ENCODE measurements at regions not wholly inside any gene's neighbourhood (a gene's known extent, or its start where the extent isn't known, plus 50 kb on each side); places are given as distances from the start of the nearest gene placed in this dataset.

GRCh38 chr1:118346936-118347335, 161.9 kb upstream of the SPAG17 start:
- ChIA-PET CTCF (ENCODE audit: low intra/inter-chr PET ratio, low total read pairs) (no interaction called here), POLR2A (no interaction called here)
- intact Hi-C loops (cut with micrococcal nuclease; ENCODE audit: unreplicated experiment): no loop called here
- Histone ChIP-seq H3K27ac (ENCODE audit: extremely low read length, insufficient read depth, low read length) (no peak overlapping the region), H3K4me2 (ENCODE audit: low read depth, low read length) (no peak overlapping the region), H2AFZ (ENCODE audit: low read length) (no peak overlapping the region), H3K4me3 (replicated peaks in 1 of 3; ENCODE audit: insufficient read depth in 1 of 3, low read depth in 2 of 3, low read length in 3 of 3) (no peak overlapping the region), H4K20me1 (ENCODE audit: insufficient read depth, low read length) (no peaks in the 10 kb centered on the region), H3K79me2 (ENCODE audit: insufficient read depth, low read length) (no peaks in the 10 kb centered on the region), H3K36me3 (replicated peaks in 1 of 2; ENCODE audit: control insufficient read depth in 1 of 2, insufficient read depth in 2 of 2, low read length in 2 of 2) (no peaks in the 10 kb centered on the region), H3K4me1 (ENCODE audit: insufficient read depth, low read length) (no peaks in the 10 kb centered on the region), H3K27me3 (ENCODE audit: control insufficient read depth in 1 of 2, insufficient read depth in 2 of 2, low read length in 2 of 2) (no peaks in the 10 kb centered on the region), H3K9me3 (ENCODE audit: low read length) (no peaks in the 10 kb centered on the region), H3K9ac (ENCODE audit: insufficient read depth, low read depth, low read length) (no peak overlapping the region)
- no TSS peak for BruUV-seq (replicated peaks)
- no peak for TF ChIP-seq SKI (IDR thresholded peaks at IDR 0.05; ENCODE audit: partially characterized antibody)
- TF ChIP-seq TBP (CRISPR knock-in tag; IDR thresholded peaks at IDR 0.05): no peak
- TF ChIP-seq JUND (CRISPR knock-in tag; IDR thresholded peaks at IDR 0.05): no peak
- no peak for TF ChIP-seq SMAD3 (CRISPR knock-in tag; IDR thresholded peaks at IDR 0.05)
- no peak for TF ChIP-seq MXI1 (IDR thresholded peaks at IDR 0.05; ENCODE audit: borderline replicate concordance, low read depth, low read length)
- no peak for TF ChIP-seq STAG1 (CRISPR knock-in tag; IDR thresholded peaks at IDR 0.05)
- no peak for TF ChIP-seq SNRNP70 (IDR thresholded peaks at IDR 0.05; ENCODE audit: low read depth, low read length)
- no peak for TF ChIP-seq ZMYM4 (CRISPR knock-in tag; IDR thresholded peaks at IDR 0.05)
- no peak for TF ChIP-seq ARNTL (CRISPR knock-in tag; IDR thresholded peaks at IDR 0.05)
- TF ChIP-seq CBX1 (IDR thresholded peaks at IDR 0.05; ENCODE audit: low read depth): no peak
- no peak for TF ChIP-seq EED (CRISPR knock-in tag; IDR thresholded peaks at IDR 0.05)
- TF ChIP-seq SAFB2 (CRISPR knock-in tag; IDR thresholded peaks at IDR 0.05; ENCODE audit: borderline replicate concordance, low read depth): no peak
- TF ChIP-seq ZNF430 (CRISPR knock-in tag; IDR thresholded peaks at IDR 0.05): no peak
- no peak for TF ChIP-seq TAF15 (IDR thresholded peaks at IDR 0.05; ENCODE audit: low read depth, low read length, poor library complexity, severe bottlenecking)
- no peak for TF ChIP-seq PRDM4 (CRISPR knock-in tag; IDR thresholded peaks at IDR 0.05; ENCODE audit: borderline replicate concordance)
- TF ChIP-seq MBNL3 (CRISPR knock-in tag; conservative IDR thresholded peaks at IDR 0.05): no peak
- no peak for ATAC-seq
- no peak for DNase-seq (ENCODE audit: low spot score)
- FAIRE-seq: no peak
- in situ Hi-C loops (cut with HindIII; ENCODE audit: extremely low pct_ligation_motif_present, low pct_unique_long_range_greater_than_20kb): no loop called here
- WGBS (ENCODE audit: low lambda C conversion rate): 0% methylated on average over 3 of the region's 3 CpGs
